T-helper 1 cell (primary cell): ENCODE measurements at regions not wholly inside any gene's neighbourhood (a gene's known extent, or its start where the extent isn't known, plus 50 kb on each side); places are given as distances from the start of the nearest gene placed in this dataset.
"Not testable (repeated sequence)": the region's sequence is repeated elsewhere in the genome, so short reads cannot be mapped to it uniquely, and the experiment has no call there.

ENCODE experiments used
- DNase-seq, 5 donors: peaks; one replicate each; pipeline ENCODE4 v3.0.0-alpha.2; 2012 to 2020

DNA sequence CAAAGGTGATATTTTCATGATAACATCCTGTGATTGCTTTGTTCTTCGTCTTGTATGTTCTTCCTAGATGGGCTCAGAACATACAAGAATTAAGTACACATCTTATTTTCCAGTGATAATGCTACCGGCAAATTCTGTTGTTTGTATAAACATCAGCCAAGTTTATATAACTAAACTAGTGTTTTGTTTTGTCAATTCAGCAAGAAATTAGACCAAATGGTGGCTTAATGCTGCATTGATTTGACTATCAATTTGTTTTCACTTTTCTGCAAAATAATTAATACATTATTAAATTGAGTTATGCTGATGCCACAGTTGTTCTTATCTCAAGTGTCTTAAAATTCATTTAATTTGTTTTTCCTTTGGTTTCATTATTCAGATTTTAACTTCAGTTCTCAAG lies 177.7 kb downstream of the OR4F29 start:
- DNase-seq: not testable (repeated sequence)

DNA sequence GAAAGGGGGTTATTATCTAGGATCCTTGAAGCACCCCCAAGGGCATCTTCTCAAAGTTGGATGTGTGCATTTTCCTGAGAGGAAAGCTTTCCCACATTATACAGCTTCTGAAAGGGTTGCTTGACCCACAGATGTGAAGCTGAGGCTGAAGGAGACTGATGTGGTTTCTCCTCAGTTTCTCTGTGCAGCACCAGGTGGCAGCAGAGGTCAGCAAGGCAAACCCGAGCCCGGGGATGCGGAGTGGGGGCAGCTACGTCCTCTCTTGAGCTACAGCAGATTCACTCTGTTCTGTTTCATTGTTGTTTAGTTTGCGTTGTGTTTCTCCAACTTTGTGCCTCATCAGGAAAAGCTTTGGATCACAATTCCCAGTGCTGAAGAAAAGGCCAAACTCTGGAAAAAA lies 183.7 kb downstream of the OR4F29 start:
- peak; percentile 20 to 59 (median 31) for DNase-seq
